Activated CD4-positive, alpha-beta T cell treated with anti-CD3 and anti-CD28 coated beads, Interleukin-2, amount 10 ng/mL, durations not matched to agents 24 days and 14 days (primary cell): ENCODE measurements at regions not wholly inside any gene's neighbourhood (a gene's known extent, or its start where the extent isn't known, plus 50 kb on each side); places are given as distances from the start of the nearest gene placed in this dataset.

ENCODE experiments used
- DNase-seq: peaks from one replicate; pipeline ENCODE4 v3.0.0; 2022
- H3K27ac Mint-ChIP-seq: one replicate; pipeline ENCODE4 v1.8.0; 2022; ENCODE audit warnings: mild to moderate bottlenecking, mixed read lengths
- H3K27me3 Mint-ChIP-seq: one replicate; pipeline ENCODE4 v1.8.0; 2022; ENCODE audit warnings: mixed read lengths
- H3K36me3 Mint-ChIP-seq: one replicate; pipeline ENCODE4 v1.8.0; 2022; ENCODE audit warnings: low read depth, mild to moderate bottlenecking, mixed read lengths
- H3K4me1 Mint-ChIP-seq: one replicate; pipeline ENCODE4 v1.8.0; 2021; ENCODE audit warnings: mixed read lengths
- H3K4me3 Mint-ChIP-seq: one replicate; pipeline ENCODE4 v1.8.0; 2022; ENCODE audit warnings: mild to moderate bottlenecking, moderate library complexity, mixed read lengths
- H3K9me3 Mint-ChIP-seq: one replicate; pipeline ENCODE4 v1.8.0; 2021; ENCODE audit warnings: mixed read lengths
- intact Hi-C: fragments of 100-400 bp; cut with micrococcal nuclease; formaldehyde crosslinking; loops from one replicate; pipeline ENCODE4 v1.15.1; 2023

DNA sequence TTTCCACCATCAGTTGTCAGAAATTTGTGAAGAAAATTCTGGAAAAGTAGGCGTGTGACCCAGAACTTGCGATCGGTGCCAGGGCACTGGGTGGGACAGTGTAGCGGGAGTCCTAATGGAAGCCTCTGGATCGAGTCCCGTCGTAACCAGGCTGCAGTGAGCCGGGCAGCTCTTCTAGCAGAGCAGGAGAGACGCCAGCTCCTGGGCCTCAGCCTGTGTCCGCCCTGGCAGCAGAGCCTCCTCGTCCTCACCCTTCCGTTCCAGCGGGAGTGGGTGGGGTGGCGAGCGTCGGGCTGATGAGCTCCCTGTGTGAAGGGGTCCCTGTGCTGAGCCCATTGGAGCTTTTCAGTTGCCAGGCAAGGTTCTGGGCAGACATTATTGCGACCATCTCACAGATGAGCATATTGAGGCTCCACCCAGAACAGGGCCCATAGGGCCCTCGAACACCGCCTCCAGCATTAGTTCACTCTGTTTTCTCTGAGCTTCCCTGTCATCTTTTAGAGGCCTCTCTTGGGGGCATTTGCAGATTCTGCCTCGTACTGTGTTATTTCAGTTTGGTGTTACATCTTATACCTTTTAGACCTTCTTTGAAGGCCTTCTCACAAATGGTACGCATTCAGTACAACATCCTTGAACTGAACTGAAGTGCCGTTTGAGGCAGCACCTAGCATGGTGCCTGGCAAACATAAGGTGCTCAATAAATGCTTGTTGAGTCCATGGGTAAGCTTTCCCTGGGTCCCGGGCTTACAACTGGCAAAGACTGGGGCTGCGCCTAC, 207.1 kb upstream of the CIBAR2 start:
- Mint-ChIP-seq H3K27me3 (no peaks in the 10 kb centered on the region), H3K4me3 (no peak overlapping the region), H3K4me1 (peaks cover 2% of the 10 kb centered on the region), H3K36me3 (no peaks in the 10 kb centered on the region), H3K27ac (no peak overlapping the region), H3K9me3 (no peaks in the 10 kb centered on the region)
- no peak for DNase-seq
- intact Hi-C loops, result no loop called here

- DNase-seq, result no peak
- H3K4me3 Mint-ChIP-seq, result no peak overlapping the region
- H3K4me1 Mint-ChIP-seq, result peaks cover 2% of the 10 kb centered on the region
- H3K27ac Mint-ChIP-seq, result no peak overlapping the region
- intact Hi-C loops, result no loop called here
- H3K9me3 Mint-ChIP-seq, result no peaks in the 10 kb centered on the region
- no peaks in the 10 kb centered on the region for H3K27me3 Mint-ChIP-seq
- H3K36me3 Mint-ChIP-seq, result no peaks in the 10 kb centered on the region
Observed at GRCh38 chr16:85319984-85320440, 207.7 kb upstream of the CIBAR2 start.

DNA sequence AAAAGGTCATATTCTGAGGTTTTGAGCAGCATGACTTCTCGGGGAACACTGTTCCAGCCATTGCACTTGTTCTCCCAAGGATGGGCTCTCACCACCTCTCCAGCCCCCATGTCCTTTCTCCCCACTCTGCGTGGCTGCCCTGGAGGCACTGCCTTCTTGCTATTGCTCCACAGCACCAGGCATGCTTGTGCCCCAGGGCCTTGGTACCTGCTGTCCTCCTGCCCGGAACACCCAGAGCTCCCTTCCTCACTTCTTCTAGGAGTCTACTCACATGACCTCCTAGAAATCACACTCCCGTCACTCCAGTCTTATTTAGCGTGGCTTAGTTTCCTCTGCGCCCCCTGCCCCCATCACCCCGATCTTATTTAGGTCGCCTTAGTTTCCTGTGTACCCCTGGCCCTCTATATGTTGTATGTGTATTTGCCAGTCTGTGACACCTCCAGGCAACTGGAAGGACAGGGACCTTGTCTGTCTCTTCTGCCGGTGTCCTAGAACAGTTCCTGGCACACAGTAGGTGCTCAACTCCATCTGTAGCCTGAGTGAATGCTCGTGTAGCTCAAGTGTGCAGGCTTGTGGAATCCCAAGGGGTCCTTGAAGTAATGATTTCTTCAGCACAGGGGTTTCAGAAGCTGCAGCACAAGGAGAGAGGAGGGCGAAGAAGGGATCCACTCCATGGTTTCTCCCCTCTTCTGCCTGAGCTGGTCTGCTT, 208.6 kb upstream of the CIBAR2 start:
- no peak overlapping the region for H3K4me3 Mint-ChIP-seq
- peaks cover 2% of the 10 kb centered on the region for H3K4me1 Mint-ChIP-seq
- no peak overlapping the region for H3K27ac Mint-ChIP-seq
- no peaks in the 10 kb centered on the region for H3K27me3 Mint-ChIP-seq
- intact Hi-C loops, result no loop called here
- H3K36me3 Mint-ChIP-seq, result no peaks in the 10 kb centered on the region
- H3K9me3 Mint-ChIP-seq, result no peaks in the 10 kb centered on the region
- DNase-seq, result no peak

DNA sequence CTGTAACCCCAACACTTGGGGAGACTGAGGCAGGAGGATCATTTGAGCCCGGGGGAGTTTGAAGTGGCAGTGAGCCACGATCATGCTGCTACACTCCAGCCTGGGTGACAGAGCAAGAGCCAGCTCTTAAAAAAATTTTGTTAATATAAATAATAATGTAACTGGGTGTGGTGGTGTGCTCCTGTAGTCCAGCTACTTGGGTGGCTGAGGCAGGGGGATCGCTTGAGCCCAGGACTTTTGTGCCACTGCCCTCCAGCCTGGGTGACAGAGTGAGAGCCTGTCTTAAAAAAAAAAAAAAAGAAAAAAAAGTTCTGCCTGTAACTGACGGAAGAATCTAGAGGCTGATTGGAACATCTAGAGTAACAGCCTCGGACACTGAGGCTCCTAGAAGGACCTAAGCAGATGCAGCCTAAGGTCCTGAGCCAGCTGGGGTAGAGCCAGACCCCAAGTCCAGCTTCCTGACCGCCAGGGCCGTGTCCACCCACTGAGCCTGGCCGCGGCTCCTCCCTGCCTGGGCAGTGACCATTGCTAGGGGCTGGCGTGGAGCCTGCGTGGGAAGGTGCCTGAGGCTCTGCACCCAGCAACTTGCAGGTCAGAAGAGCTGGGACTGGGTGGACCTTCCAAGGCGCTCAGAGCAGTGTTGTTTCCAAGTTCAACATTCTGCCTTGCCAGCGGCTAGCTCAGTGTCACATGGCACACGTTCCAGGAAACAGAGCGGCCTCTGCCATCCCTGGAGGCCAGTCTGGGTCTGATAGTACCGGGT, 209.4 kb upstream of the CIBAR2 start:
- Mint-ChIP-seq H3K36me3 (no peaks in the 10 kb centered on the region), H3K9me3 (no peaks in the 10 kb centered on the region), H3K27me3 (peaks cover 3% of the 10 kb centered on the region), H3K4me3 (no peak overlapping the region), H3K27ac (no peak overlapping the region), H3K4me1 (no peaks in the 10 kb centered on the region)
- DNase-seq, result no peak
- intact Hi-C loops, result no loop called here

DNA sequence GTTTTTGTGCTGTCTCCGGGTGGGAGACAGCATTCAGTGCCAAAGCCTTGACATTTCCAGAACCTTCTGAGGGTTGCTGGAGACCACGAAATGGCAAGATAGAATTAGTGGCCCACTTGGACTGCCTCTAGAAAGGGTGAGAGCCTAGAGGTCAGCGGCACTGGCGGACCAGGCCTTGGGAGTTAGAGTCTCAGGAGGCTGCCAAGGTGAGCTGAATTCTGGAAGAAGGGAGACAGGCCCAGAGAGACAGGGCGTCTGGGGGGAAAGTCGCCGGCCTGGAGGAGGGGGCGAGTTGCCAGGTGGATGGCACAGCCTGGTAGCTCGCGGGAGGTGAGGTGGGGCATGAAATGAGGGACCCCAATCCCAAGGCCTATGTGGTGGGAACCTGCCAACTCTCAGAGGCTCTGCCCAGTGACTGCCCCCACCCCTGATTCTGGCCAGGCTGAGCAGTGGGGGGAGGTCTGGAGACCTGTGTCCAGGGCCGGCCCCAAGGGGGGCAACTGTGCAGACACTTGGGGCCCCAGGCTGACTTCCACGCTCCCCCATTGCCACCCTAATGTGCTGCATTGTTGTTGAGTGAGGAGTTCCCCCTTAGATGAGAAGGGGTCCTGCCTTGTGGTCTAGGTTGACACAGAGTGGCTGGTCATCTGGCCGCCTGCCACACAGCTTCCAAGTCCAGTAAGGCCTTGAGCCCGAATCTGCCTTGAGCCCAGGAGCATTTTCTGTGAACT, 211.1 kb upstream of the CIBAR2 start:
- Mint-ChIP-seq H3K27me3 (peaks cover 3% of the 10 kb centered on the region), H3K4me1 (no peaks in the 10 kb centered on the region), H3K9me3 (no peaks in the 10 kb centered on the region), H3K4me3 (no peak overlapping the region), H3K27ac (no peak overlapping the region), H3K36me3 (no peaks in the 10 kb centered on the region)
- intact Hi-C loops, result no loop called here
- no peak for DNase-seq

GRCh38 chr16:85323961-85324253, 211.6 kb upstream of the CIBAR2 start:
- DNase-seq, result no peak
- Mint-ChIP-seq H3K36me3 (no peaks in the 10 kb centered on the region), H3K9me3 (no peaks in the 10 kb centered on the region), H3K4me1 (no peaks in the 10 kb centered on the region), H3K4me3 (no peak overlapping the region), H3K27me3 (peaks cover 3% of the 10 kb centered on the region), H3K27ac (no peak overlapping the region)
- intact Hi-C loops, result no loop called here

DNA sequence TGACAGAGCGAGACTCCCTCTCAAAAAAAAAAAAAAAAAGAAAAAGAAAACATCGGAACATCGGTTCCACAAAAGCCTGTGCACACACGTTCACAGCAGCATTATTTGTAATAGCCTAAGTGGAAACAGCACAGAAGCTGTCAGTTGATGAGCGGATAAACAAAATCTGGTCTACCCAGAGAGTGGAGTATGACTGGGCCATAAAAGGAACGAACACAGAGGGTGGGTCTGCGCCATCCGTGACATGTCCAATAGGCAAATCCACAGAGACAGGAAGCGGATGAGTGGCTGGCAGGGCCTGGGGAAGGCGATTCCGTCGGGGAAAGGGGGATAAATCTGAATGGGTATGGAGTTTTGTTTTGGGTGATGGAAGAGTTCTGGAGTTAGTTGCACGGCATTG, 212.2 kb upstream of the CIBAR2 start:
- Mint-ChIP-seq H3K9me3 (no peaks in the 10 kb centered on the region), H3K27ac (no peak overlapping the region)

DNA sequence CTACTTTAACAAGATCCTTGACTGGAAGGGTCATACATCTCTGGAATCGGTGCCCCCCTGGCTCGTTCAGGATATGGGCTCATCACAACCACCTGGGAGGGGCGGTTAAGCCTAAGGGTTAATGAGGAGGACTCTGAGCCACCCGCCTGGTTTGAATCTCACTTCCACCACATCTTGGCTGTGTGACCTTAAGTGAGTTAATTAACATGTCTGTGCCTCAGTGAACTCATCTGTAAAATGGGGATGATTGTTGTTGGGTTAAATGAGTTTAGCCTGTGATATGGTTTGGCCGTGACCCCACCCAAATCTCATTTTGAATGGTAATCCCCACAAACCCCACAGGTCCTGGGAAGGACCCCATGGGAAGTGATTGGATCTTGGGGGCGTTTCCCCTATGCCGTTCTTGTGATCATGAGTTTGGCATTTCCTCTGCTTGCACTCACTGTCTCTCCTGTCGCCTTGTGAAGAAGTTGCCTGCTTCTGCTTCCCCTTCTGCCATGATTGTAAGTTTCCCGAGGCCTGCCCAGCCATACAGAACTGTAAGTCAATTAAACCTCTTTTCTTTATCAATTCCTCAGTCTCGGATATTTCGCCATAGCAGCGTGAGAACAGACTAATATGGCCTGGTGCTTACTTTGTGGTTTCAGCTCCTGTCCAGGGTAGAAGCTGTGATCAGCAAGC, 214.0 kb upstream of the CIBAR2 start:
- intact Hi-C loops, result no loop called here
- H3K27ac Mint-ChIP-seq, result no peak overlapping the region
- no peaks in the 10 kb centered on the region for H3K9me3 Mint-ChIP-seq
- no peak for DNase-seq
- H3K36me3 Mint-ChIP-seq, result no peaks in the 10 kb centered on the region
- H3K27me3 Mint-ChIP-seq, result peaks cover 11% of the 10 kb centered on the region
- H3K4me1 Mint-ChIP-seq, result peaks cover 5% of the 10 kb centered on the region
- H3K4me3 Mint-ChIP-seq, result no peak overlapping the region

More for the DNA sequence above, 212.2 kb upstream of the CIBAR2 start:
- Mint-ChIP-seq H3K27me3 (peaks cover 4% of the 10 kb centered on the region), H3K4me1 (no peaks in the 10 kb centered on the region), H3K4me3 (no peak overlapping the region), H3K36me3 (no peaks in the 10 kb centered on the region)
- DNase-seq, result no peak
- intact Hi-C loops, result no loop called here

- H3K27ac Mint-ChIP-seq, result no peak overlapping the region
- H3K9me3 Mint-ChIP-seq, result no peaks in the 10 kb centered on the region
- peaks cover 11% of the 10 kb centered on the region for H3K27me3 Mint-ChIP-seq
- no peak for DNase-seq
- peaks cover 5% of the 10 kb centered on the region for H3K4me1 Mint-ChIP-seq
- H3K36me3 Mint-ChIP-seq, result no peaks in the 10 kb centered on the region
- intact Hi-C loops, result no loop called here
- H3K4me3 Mint-ChIP-seq, result no peak overlapping the region
Observed at GRCh38 chr16:85326794-85327181, 214.5 kb upstream of the CIBAR2 start.

GRCh38 chr16:85327731-85328675, 215.7 kb upstream of the CIBAR2 start:
- H3K9me3 Mint-ChIP-seq, result no peaks in the 10 kb centered on the region
- H3K27ac Mint-ChIP-seq, result no peak overlapping the region
- H3K27me3 Mint-ChIP-seq, result peaks cover 11% of the 10 kb centered on the region
- H3K4me1 Mint-ChIP-seq, result peaks cover 5% of the 10 kb centered on the region
- H3K36me3 Mint-ChIP-seq, result no peaks in the 10 kb centered on the region
- DNase-seq, result no peak
- H3K4me3 Mint-ChIP-seq, result no peak overlapping the region
- intact Hi-C loops, result no loop called here

DNA sequence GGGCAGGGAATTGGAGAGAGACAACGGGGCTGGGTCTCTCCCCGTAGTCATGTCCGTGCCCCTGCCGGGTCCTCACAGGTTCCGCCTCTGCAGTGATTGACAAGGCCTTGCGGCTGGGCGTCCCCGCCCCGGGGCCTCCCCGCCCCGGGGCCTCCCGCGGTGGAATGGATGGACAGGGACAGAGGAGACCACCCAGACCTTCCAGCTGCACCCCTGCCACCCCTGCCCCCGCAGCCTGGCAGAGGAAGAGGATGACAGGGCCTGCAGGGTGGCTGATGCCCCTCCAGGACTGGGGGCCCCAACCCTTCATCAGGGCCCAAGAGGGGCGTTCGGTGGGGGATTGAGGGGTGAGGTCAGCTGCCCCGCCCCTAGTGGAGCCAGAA, 216.4 kb upstream of the CIBAR2 start:
- H3K4me1 Mint-ChIP-seq, result peaks cover 5% of the 10 kb centered on the region
- H3K27ac Mint-ChIP-seq, result no peak overlapping the region
- intact Hi-C loops, result no loop called here
- peaks cover 11% of the 10 kb centered on the region for H3K27me3 Mint-ChIP-seq
- no peak overlapping the region for H3K4me3 Mint-ChIP-seq
- DNase-seq, result no peak
- H3K9me3 Mint-ChIP-seq, result no peaks in the 10 kb centered on the region
- H3K36me3 Mint-ChIP-seq, result no peaks in the 10 kb centered on the region

GRCh38 chr16:85329059-85329812, 217.0 kb upstream of the CIBAR2 start:
- DNase-seq, result no peak
- Mint-ChIP-seq H3K27me3 (peaks cover 11% of the 10 kb centered on the region), H3K9me3 (no peaks in the 10 kb centered on the region), H3K4me3 (no peak overlapping the region), H3K27ac (no peak overlapping the region), H3K4me1 (peaks cover 5% of the 10 kb centered on the region), H3K36me3 (no peaks in the 10 kb centered on the region)
- intact Hi-C loops, result no loop called here
